Endothelial cell of umbilical vein (primary cell): ENCODE measurements at regions not wholly inside any gene's neighbourhood (a gene's known extent, or its start where the extent isn't known, plus 50 kb on each side); places are given as distances from the start of the nearest gene placed in this dataset.

Source experiments
- BruUV-seq: library from RNA; stranded (reverse); fragments of 400-500 nt; replicated peaks from 2 replicates; lab custom pipeline; 2021; lab: Mats Ljungman, UMichigan
- CTCF ChIA-PET: fragments of 300-600, 350-600 bp; sonication (Branson Sonifier 250); formaldehyde crosslinking; loops from one replicate; lab custom pipeline; 2021; ENCODE audit warnings: antibody characterized with exemption, inconsistent platforms; lab: Charles Lee
- POLR2A ChIA-PET: fragments of 300-600, 350-600 bp; sonication (Branson Sonifier 250); formaldehyde crosslinking; loops from one replicate; lab custom pipeline; 2021; ENCODE audit warnings: antibody characterized with exemption, inconsistent platforms; lab: Charles Lee
- DNase-seq: peaks from one replicate; pipeline ENCODE4 v3.0.0-alpha.2; 2011; ENCODE audit warnings: low read depth, low spot score
- FAIRE-seq: peaks from 2 replicates; lab custom pipeline; 2011; peaks lifted over from hg19 to GRCh38; lab: Jason Lieb, UNC
- H2AFZ ChIP-seq: 2 replicates; pipeline ENCODE4 v1.6.0; 2012; ENCODE audit warnings: low read depth, low read length, control low read depth, inconsistent platforms
- H3K27ac ChIP-seq: 2 replicates; pipeline ENCODE4 v1.5.1; 2011; ENCODE audit warnings: low read depth, mild to moderate bottlenecking, control low read depth, low read length, moderate library complexity; ENCODE audit not compliant: insufficient read depth
- H3K27me3 ChIP-seq, 2 experiments: 2 replicates each; pipeline versions ENCODE4 v1.6.0 to v1.6.1; 2011; ENCODE audit warnings: low read length in 2 of 2, mixed read lengths in 1 of 2; ENCODE audit not compliant: control insufficient read depth in 2 of 2, insufficient read depth in 2 of 2
- H3K36me3 ChIP-seq, 2 experiments: 2 replicates in 1 of 2; 3 replicates in 1 of 2; pipeline ENCODE4 v1.5.1; 2011; ENCODE audit warnings: low read length in 2 of 2, mild to moderate bottlenecking in 1 of 2, moderate library complexity in 1 of 2; ENCODE audit not compliant: control insufficient read depth in 2 of 2, insufficient read depth in 2 of 2; ENCODE audit errors: extremely low read depth in 1 of 2
- H3K4me1 ChIP-seq: 3 replicates; pipeline ENCODE4 v1.5.1; 2011; ENCODE audit warnings: mild to moderate bottlenecking, low read length; ENCODE audit not compliant: control insufficient read depth, insufficient read depth; ENCODE audit errors: extremely low read depth
- H3K4me2 ChIP-seq: 2 replicates; pipeline ENCODE4 v1.6.1; 2011; ENCODE audit warnings: low read length, control low read depth, mixed read lengths; ENCODE audit not compliant: insufficient read depth
- H3K4me3 ChIP-seq, 3 experiments: fragments of 200-600 bp in 1 of 3; sonication (generic), shearing (Covaris generic) in 1 of 3; replicated peaks in 1 of 3; 2 replicates each; pipeline ENCODE4 v1.5.1; 2011 to 2016; ENCODE audit warnings: control low read depth in 3 of 3, low read length in 3 of 3, mild to moderate bottlenecking in 2 of 3, inconsistent platforms in 1 of 3, low read depth in 1 of 3, moderate library complexity in 1 of 3; ENCODE audit not compliant: insufficient read depth in 1 of 3
- H3K79me2 ChIP-seq: 2 replicates; pipeline ENCODE4 v1.6.0; 2012; ENCODE audit warnings: low read length, inconsistent platforms; ENCODE audit not compliant: control insufficient read depth, insufficient read depth
- H3K9ac ChIP-seq: replicated peaks from 2 replicates; pipeline ENCODE3; 2011; ENCODE audit warnings: low read length, control low read depth; ENCODE audit not compliant: insufficient read depth; ENCODE audit errors: extremely low read depth
- H3K9me1 ChIP-seq: replicated peaks from 3 replicates; pipeline ENCODE4 v1.6.0; 2011; ENCODE audit warnings: mild to moderate bottlenecking, low read length; ENCODE audit not compliant: control insufficient read depth, insufficient read depth; ENCODE audit errors: extremely low read depth
- H3K9me3 ChIP-seq: replicated peaks from 2 replicates; pipeline ENCODE4 v1.5.1; 2012; ENCODE audit warnings: low read length, inconsistent platforms; ENCODE audit not compliant: control insufficient read depth, insufficient read depth
- H4K20me1 ChIP-seq: replicated peaks from 2 replicates; pipeline ENCODE3; 2011; ENCODE audit warnings: mild to moderate bottlenecking, low read length; ENCODE audit not compliant: control insufficient read depth, insufficient read depth; ENCODE audit errors: extremely low read depth
- CTCF ChIP-seq, 2 donors: IDR thresholded peaks; 1 replicate in 1 of 2; 2 replicates in 1 of 2; pipeline ENCODE4 v1.5.1; 2011; ENCODE audit warnings: low read length in 2 of 2, mild to moderate bottlenecking in 2 of 2, moderate library complexity in 2 of 2, control low read depth in 1 of 2, inconsistent platforms in 1 of 2, low read depth in 1 of 2; ENCODE audit not compliant: insufficient read depth in 1 of 2; ENCODE audit errors: extremely low read depth in 1 of 2
- EZH2 ChIP-seq: IDR thresholded peaks from 2 replicates; pipeline ENCODE4 v1.6.1; 2012; ENCODE audit warnings: borderline replicate concordance, low read depth, mild to moderate bottlenecking, moderate library complexity, low read length, inconsistent platforms; ENCODE audit not compliant: severe bottlenecking
- FOS ChIP-seq: IDR thresholded peaks from 2 replicates; pipeline ENCODE4 v1.6.1; 2011; ENCODE audit warnings: mild to moderate bottlenecking, low read length, moderate library complexity, borderline replicate concordance; ENCODE audit not compliant: insufficient read depth
- GATA2 ChIP-seq: IDR thresholded peaks from 2 replicates; pipeline ENCODE4 v1.7.0; 2011; ENCODE audit warnings: low read depth, mild to moderate bottlenecking, moderate library complexity, mixed read lengths, low read length; ENCODE audit not compliant: insufficient read length, insufficient read depth
- JUN ChIP-seq: IDR thresholded peaks from 2 replicates; pipeline ENCODE4 v1.6.1; 2011; ENCODE audit warnings: borderline replicate concordance, low read depth; ENCODE audit not compliant: insufficient read length, insufficient read depth
- MYC ChIP-seq: IDR thresholded peaks from one replicate; pipeline ENCODE4 v1.6.1; 2011; ENCODE audit warnings: mild to moderate bottlenecking, low read depth, low read length
- POLR2A ChIP-seq: IDR thresholded peaks from 2 replicates; pipeline ENCODE4 v1.6.1; 2012; ENCODE audit warnings: low read depth, mild to moderate bottlenecking, control low read depth, low read length
- POLR2AphosphoS5 ChIP-seq: IDR thresholded peaks from 2 replicates; pipeline ENCODE4 v1.6.1; 2012; ENCODE audit warnings: low read depth, mild to moderate bottlenecking, control low read depth, low read length, moderate library complexity; ENCODE audit not compliant: insufficient read depth
- dilution Hi-C: fragments of 300-500 bp; cut with MboI; formaldehyde crosslinking; loops from one replicate; pipeline ENCODE4 v1.15.0; 2019; ENCODE audit warnings: low sequenced_read_pairs; ENCODE audit not compliant: extremely low pct_ligation_motif_present
- intact Hi-C: fragments of 100-400 bp; cut with micrococcal nuclease; formaldehyde crosslinking; loops from one replicate; pipeline ENCODE4 v1.10.0; 2022
- TF ChIP-seq, protein P1 (sequence below): IDR thresholded peaks from 2 replicates; pipeline ENCODE4 v1.6.1; 2011; ENCODE audit not compliant: insufficient read depth, insufficient read length

DNA sequence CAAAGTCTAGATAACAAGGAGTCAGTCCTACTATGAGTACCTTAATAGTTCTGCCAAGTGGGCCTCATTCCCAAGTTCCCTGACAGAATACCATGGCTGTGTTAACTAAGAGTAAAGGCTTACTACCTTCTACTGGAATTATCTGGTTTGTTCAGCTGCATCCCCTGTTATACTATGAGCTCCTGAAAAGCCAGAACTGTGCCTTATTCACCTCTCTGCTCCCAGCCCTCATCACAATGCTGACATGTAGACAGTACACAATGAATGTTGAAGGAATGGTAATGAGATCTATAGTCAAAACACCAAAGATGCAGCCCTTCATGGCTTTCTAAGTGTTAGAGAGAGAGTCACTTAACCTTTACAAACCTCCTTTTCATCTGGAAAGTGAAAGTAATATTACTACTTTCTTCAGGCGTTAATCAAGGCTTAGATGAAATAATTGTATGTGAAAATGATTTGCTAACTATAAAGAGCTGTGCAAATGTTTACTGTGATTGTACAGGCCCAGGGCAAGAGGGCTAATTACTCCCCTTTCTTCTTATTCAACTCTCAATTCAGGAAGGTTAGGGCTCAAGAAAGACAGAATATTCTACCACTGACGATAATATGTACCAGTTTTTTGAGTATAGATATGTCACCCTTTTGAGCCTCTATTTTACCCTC lies 70.3 kb upstream of the MROH9 start:
- no TSS peak for BruUV-seq
- POLR2A ChIA-PET: no interaction called here
- H3K9me1 ChIP-seq: no peaks in the 10 kb centered on the region
- H2AFZ ChIP-seq: no peak overlapping the region
- DNase-seq (no peak), FAIRE-seq (no peak)
- H3K36me3 ChIP-seq: no peaks in the 10 kb centered on the region
- dilution Hi-C loops: no loop called here
- intact Hi-C loops: no loop called here
- H3K9ac ChIP-seq: no peak overlapping the region
- no peaks in the 10 kb centered on the region for H3K27me3 ChIP-seq
- H4K20me1 ChIP-seq: no peaks in the 10 kb centered on the region
- H3K9me3 ChIP-seq: no peaks in the 10 kb centered on the region
- no peak overlapping the region for H3K27ac ChIP-seq
- no peaks in the 10 kb centered on the region for H3K79me2 ChIP-seq
- CTCF ChIA-PET: no interaction called here
- H3K4me2 ChIP-seq: no peak overlapping the region
- no peaks in the 10 kb centered on the region for H3K4me1 ChIP-seq
- no peak overlapping the region for H3K4me3 ChIP-seq
- TF ChIP-seq, protein P1, sequence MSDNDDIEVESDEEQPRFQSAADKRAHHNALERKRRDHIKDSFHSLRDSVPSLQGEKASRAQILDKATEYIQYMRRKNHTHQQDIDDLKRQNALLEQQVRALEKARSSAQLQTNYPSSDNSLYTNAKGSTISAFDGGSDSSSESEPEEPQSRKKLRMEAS: no peak
- no peak for TF ChIP-seq POLR2AphosphoS5
- no peak for TF ChIP-seq FOS

GRCh38 chr1:170866646-170867045 lies 68.7 kb upstream of the MROH9 start:
- POLR2A ChIA-PET: no interaction called here

More at GRCh38 chr1:170866646-170867045, 68.7 kb upstream of the MROH9 start:
- no peaks in the 10 kb centered on the region for H3K79me2 ChIP-seq
- DNase-seq (no peak), FAIRE-seq (no peak)
- TF ChIP-seq CTCF (IDR thresholded peaks at IDR 0.05; ENCODE audit: extremely low read depth in 1 of 2, insufficient read depth in 1 of 2, low read depth in 1 of 2, low read length in 2 of 2) (no peak), GATA2 (no peak), POLR2A (no peak), MYC (no peak), EZH2 (no peak), FOS (no peak), JUN (no peak), POLR2AphosphoS5 (no peak)
- TF ChIP-seq, protein P1: no peak
- no peaks in the 10 kb centered on the region for H3K4me1 ChIP-seq
- no peaks in the 10 kb centered on the region for H3K9me3 ChIP-seq
- no peak overlapping the region for H3K4me3 ChIP-seq
- no peak overlapping the region for H3K4me2 ChIP-seq
- H3K9me1 ChIP-seq: no peaks in the 10 kb centered on the region
- H2AFZ ChIP-seq: no peak overlapping the region
- no peaks in the 10 kb centered on the region for H4K20me1 ChIP-seq
- H3K36me3 ChIP-seq: no peaks in the 10 kb centered on the region
- dilution Hi-C loops (no loop called here), intact Hi-C loops (no loop called here)
- no peak overlapping the region for H3K9ac ChIP-seq
- H3K27ac ChIP-seq: no peak overlapping the region
- H3K27me3 ChIP-seq: no peaks in the 10 kb centered on the region
- BruUV-seq: no TSS peak
- CTCF ChIA-PET: no interaction called here
